Central memory CD4-positive, alpha-beta T cell (primary cell): ENCODE measurements at regions not wholly inside any gene's neighbourhood (a gene's known extent, or its start where the extent isn't known, plus 50 kb on each side); places are given as distances from the start of the nearest gene placed in this dataset.
"Not testable (repeated sequence)": the region's sequence is repeated elsewhere in the genome, so short reads cannot be mapped to it uniquely, and the experiment has no call there.

Experiments used
- DNase-seq: peaks from one replicate; pipeline ENCODE4 v3.0.0; 2022

DNA sequence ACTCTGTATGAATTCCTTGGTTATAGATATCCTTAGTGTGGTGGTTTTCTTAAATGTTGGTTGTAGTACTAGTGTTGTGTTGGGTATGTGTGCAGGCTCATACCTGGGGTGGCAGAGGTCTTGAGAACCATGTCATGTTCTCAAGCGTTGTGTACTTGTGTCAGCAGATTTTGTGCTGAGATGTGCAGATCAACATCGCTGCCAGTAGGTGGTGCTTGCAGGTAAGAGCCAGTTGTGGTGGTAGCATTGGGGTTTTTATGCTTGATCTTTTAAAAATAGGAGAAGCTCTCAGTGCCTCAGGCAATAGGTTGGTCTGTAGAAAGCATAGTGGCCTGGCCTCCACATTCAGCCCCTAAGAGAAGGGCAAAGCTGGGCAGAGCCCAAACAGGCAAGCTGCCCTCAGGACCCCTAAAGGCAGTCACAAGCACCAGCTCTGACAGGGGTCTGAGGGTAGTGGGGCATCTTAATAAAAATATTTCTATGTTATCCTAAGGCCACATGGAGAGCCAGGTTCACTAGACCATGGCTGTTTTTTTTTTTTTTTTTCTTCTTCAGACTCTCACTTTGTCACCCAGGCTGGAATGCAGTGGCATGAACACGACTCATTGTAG is 164.0 kb downstream of the IL20RB start:
- DNase-seq: no peak

DNA sequence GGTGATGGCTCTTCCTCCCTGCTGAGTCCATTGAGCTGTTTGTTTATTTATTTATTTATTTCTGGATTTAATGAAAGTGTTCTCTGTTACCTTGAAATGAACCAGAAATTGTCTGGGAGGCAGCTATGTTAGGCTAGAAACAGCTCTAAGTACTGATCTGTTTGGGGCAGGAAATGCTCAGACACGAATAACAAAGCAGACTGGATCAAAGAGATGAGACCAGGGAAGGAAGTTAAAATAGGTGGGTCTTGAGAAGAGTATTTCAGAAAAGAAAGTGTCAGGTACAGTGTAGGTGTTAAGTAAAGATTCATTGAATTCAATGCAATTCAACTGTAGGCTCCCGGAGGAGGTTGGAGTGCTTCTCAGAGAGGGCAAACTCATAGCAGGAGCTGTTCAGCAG is 173.3 kb downstream of the IL20RB start:
- DNase-seq: no peak

DNA sequence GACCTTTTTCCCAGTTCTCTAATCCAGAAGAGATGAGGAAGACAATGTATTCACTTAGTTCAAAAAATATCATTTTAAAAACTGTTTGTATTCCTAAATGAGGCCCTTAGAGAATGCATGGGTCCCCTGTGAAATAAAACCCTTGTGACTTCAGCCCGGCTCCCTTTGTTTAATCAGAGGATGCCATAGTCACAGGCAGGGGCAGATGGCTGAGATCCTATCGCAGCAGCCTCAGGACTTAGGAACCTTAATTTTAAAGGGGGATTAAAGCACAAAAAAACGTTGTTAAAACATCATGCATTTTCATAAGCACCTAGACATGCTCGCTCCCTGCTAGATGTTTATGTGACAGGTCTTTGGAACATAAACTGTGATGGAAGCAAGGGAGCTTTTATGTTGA is 176.6 kb downstream of the IL20RB start:
- DNase-seq: no peak

DNA sequence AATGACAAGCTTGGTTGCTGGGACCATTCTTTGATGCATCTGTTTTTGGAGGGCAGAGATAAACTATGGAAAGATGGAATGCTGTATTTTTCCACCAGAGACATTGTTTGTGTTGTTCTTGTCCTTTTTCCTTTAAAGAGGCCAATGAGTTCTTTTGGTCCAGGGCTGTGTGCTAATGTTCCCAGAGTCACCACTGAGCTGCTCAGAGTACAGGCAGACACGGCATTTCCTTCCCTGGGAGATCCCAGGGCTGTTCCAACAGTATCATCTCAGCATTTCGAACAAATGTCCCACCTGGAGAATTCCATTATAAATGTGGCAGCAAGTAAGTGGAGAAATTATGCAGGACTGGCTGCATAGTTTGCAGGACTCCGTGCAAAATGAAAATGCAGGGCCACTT is 190.6 kb downstream of the IL20RB start:
- DNase-seq: no peak

DNA sequence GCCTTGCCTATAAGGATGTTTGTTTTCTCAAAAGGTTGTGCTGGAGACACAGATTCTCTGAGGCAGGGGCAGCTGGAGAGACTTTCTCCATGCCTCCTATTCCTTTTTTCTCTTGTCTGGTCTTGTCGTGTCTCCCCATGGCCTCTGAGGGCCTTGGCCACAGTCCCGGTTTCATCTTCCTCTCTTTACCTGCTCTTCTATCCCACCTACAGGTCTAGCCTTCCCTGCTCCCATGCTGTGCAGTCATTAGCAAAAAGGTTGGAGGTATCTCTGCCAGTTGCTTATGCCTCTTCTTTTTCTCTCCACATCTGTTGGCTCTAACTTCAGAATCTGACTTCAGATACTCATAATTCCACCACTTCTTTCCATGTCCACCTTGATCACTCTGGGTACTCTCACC is 191.1 kb downstream of the IL20RB start:
- no peak for DNase-seq

DNA sequence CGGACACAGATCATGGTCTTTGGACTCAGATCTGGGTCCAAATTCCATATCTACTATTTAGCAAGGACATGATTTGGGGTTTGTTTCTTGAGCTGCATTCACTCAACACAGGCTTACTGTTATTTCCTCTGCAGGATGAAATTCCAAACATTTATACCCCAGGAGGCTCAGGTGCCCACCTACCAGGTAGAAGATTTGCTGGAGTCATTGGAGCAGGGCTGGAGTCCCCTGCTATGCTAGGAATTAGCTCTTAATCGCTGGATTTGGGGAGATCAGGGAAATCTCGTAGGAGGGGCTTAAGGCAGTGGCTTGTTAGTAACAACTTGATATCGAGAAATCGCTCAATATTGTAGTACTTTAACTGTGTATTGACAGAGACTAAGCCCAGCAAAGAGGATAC is 193.0 kb downstream of the IL20RB start:
- no peak for DNase-seq

DNA sequence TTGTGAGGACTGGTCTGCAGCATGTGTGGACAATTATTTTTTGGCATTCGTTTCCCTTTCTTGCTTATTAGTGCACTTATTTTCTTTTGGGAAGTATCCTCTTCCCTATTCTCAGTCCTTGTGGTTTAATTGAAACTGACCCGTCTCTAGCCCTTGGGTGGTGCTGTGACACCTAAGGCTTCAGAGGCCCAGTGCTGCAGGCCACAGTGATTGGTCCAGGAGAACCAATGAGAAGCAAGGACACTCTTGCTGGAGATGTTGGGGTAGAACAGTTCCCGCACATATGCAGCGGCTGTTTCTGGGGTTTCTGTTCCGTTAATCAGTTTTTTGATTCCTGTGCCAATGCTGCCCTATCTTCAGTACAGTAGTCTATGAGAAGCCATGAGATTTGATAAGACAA is 195.3 kb downstream of the IL20RB start:
- not testable (repeated sequence) for DNase-seq

DNA sequence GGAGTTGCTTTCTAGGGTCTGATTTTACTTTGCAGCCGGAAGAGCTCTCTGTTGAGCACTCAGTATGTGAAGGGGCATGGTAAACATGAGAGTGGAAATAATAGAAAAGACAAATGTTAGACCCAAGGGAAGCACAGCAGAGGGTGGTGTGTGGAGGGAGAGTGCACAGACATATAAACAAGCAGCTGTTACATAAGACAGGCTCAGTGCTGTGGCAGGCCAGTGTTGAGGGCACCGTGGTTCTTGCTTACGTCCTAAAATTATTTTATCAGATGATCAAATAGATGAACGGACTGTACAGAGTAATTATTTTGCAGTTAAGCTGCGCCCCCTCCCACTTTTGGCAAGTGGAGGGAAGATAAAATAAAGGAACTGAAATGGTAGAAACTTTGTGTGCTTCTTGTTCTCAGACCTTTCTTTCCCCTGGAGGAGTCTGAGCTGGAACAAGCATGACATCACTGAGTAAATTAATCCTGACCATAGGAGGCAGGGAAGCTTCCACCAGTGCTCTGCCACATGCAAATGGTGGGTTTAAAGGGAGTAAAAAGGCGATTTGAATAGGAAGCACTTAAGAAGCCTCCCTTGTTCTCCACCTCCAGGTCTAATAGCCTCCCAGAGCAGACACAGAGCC is 205.6 kb downstream of the IL20RB start:
- no peak for DNase-seq

DNA sequence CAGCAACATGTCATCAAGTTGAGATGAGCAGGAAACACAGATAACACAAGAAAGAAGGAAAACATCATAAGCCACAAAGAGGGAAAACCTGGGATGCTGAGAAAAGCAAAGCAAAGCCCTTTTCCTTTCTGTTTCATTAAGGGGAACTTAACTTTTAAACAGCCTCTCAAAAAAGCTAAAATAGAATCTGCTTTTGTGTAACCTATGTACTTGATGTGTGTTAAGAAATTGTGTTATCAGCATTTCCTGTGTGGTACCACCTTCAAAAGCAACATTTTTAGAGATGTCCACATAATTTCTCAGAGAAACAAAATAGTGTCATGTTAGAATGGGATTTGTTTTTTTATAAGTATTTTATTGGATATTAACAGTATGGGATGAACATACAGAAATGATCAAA is 206.2 kb downstream of the IL20RB start:
- DNase-seq: no peak

DNA sequence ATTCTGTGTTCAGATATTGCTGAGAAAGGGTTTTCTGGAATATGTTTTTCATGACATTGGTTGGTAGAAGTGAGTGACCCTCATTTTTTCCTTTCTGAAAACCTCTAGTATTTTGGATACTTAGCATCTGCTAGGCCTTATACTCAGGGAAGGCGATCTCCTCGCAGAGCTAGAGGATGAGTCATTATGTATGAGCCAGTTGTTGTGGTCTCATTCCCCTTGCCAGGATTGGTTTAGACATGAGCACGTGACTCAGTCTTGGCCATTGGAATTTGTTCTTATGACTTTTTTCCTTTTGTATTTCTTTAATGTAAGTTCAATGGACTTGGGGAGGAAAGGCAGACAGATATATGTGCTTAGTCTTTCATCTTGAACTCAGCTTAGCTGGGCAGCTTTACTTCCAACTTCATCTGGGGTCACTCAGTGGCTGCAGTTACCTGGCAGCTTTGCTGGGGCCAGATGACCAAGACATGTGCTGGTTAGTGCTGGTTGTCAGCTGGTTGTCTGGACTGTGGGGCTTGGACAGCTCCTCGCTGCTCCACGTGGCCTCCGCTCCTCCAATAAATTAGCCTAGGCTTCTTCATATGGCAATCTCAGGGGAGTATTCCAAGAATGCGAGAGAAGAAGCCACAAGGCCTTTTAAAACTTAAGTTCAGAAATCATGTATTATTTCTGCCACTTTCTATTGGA is 207.5 kb downstream of the IL20RB start:
- DNase-seq: no peak

DNA sequence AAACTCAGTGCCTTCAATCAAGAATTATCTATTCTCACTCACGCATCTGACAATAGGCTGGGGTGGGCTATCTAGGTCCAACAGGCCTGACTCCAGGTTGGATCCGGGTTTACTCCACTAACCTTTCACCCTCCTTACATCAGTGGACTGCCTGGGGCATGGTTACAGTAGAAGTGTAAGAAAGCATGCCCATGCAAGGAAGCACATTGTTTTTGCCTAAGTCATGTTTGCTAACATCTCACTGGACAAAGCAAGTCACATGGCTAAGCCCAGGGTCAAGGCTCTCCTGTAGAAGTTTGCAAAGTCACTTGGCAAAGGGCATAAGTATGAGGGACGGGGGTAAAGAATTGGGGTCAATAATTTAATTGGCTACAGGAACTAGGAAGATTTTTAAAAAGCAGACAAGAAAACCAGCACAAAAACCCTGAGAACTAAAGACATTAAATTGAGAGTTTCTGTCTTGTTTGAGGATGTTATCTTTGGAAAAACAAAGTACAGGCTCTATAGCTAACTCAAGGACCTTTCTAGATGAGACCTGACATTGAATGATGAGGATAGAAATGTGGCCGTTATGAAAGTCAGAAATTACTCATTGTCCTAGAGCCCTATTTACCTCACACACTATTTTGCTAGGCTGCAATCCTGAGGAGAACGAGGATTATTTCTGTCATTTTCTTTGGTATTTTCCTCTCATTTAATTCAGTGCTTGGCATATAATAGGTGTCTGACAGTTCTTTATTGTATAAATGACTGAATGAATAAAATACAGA is 214.2 kb downstream of the IL20RB start:
- DNase-seq: no peak

DNA sequence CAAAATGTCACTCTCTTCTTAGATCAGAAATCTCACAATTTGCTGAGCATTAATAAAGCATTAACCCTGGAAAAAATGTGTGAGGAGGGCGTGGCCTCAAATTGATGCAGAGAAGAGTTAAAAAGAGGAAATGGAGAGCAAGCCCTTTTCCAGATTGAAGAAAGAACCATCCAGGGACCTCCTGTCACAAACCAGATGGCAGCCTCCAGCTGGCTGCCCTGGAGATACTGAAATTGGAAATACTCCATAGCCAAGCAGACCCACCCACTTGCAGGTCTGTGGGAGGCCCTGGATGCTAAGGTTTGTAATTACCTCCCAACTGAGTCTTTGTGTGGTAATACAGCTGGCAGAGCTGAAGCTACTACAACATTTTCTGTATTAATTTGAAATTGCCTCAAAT is 214.9 kb downstream of the IL20RB start:
- no peak for DNase-seq

DNA sequence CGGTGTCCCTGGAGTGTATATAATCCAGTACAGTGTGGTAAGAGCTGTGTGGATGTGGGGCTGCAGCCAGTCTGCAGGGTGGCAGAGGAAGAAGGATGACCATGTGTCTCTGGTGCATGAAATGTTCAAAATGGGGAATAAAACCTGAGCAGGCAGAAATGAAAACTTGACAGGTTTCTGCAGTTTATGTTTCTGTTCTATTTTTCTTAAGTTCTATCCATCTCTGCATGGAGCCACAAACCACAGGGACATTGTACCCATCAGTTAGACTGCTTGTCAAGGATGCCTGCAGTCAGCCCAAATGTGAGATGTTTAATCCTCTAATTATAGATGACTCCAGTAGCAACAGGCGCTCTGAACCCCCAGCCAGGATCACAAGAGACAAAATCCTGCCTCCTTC is 216.7 kb downstream of the IL20RB start:
- DNase-seq: no peak

DNA sequence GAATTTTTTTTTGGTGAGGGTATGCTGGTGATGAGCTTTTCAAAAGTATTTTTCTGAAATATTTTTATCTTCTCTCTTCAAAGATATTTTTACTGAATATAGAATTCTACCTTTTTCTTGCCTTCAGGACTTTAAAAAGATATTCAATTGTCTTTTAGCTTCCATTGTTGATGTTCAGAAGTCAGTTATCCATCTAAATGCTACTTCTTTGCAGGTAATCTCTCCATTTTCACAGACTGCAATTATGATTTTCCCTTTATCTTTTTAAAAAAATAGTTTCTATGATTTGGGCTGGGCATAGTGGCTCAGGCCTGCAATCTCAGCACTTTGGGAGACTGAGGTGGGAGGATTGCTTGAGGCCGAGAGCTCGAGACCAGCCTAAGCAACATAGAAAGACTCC is 222.4 kb downstream of the IL20RB start:
- DNase-seq: no peak

DNA sequence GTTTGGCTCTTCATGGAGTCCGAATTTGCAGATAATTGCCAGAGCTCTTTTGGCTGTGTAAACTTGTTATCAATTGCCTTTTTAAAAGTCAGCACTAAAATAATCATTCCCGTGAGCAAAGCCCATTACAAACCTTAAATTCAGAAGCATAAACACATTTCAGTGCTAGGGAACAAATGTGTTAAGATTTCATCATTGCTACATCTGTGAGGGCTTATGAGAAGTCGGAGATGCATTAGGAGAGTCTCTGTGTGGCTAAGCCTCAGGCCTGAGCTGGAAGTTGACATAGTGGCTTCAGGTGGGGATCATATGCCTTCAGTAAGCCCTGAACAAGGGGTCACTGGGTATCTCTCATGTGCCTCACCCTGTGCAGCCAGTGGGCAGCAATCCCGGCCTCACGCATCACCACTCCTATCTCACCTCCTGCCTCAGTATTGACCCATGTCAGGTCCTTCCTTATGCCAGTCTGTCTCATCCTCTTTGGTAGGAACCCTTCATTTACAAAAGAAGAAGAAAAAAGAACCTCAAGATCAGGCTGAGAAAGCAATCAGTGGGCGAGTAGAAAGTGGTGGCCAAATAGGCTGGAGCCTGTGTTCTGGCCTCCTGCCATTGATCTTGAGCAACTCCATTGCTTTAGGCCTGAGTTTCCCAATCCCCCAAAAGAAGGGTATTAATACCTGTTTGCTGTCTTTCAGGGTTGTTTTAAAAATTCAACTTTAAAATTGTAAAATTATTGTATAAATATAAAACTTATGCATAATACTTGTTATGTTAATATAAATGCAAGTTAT is 233.5 kb downstream of the IL20RB start:
- DNase-seq: no peak

DNA sequence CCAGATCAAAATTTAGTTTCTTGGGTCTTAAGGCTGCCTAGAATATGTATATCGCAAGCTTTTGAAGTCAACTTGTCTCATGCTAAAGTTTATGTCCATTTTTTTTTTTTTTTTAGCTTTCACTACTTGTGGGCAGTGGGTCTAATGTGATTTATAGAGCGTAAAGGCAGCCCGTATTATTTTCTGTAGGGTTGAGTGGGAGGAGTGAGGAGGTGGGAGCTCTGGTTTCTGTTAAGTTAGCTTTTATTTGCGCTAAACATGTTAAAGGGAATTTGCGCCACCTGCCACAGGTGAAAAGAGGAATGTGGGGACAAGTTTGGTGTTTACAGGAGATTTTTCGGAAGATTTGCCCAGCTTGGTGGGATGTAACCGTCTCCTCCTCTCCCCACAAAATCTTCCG is 234.2 kb downstream of the IL20RB start:
- DNase-seq: no peak

DNA sequence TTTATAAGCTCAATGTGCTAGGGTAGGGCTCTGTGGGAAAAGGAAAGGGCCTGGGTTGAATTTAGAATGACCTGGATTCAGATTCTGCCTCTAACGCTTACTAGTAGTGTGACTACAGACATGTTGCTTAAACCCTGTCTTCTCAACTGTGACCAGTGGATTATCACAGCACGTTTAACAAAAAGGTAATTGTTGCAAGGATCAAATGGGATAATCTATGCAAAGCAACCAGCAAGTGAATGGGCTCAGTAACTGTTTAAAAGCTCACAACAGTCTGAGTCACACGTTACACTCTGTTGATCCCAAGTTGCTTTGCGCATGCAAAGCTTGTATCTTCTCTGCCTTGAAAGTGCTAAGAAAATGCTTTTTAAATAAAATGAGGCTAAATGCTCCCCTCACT is 236.5 kb downstream of the IL20RB start:
- no peak for DNase-seq

DNA sequence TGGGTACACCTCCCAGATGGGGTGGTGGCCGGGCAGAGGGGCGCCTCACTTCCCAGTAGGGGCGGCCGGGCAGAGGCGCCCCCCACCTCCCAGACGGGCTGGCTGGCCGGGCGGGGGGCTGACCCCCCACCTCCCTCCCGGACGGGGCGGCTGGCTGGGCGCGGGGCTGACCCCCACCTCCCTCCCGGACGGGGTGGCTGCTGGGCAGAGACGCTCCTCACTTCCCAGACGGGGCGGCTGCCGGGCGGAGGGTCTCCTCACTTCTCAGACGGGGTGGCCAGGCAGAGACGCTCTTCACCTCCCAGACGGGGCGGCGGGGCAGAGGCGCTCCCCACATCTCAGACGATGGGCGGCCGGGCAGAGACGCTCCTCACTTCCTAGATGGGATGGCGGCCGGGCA is 240.6 kb downstream of the IL20RB start:
- not testable (repeated sequence) for DNase-seq

DNA sequence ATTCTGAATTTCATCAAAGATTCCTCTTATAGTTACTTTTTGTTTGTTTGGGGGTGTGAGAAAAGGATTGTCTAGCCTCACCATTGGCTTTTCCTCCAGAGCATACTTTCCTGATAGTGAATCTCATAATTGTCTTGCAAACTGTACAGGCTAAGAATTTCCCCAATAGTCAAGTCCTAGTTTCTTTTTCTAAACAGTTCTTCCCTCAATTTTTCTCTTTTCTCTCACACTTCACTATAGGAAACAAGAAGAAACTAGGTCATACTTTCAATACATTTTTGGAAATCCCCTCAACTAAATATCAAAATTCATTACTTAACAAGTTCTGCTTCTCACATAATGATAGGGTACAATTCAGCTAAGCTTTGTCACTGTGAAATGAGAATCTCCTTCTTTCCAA is 241.9 kb downstream of the IL20RB start:
- no peak for DNase-seq

DNA sequence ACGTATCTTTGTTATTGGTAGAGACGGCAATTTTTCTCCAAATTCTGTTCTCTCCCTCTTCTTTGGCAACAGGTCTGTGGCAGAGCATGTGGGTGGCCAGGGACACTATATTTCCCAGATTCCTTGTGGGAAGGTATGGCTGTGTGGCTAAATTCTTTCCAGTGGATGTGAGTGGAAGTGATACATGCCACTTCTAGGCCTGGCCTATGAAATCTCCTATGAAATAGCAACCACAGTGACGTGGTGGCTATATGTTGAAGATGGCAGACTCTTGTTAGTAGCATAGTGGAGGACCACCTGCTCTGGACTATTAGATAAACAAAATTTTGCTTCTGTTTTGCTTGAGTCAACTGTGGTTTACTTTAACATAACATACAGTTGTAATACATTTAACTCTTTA is 243.3 kb downstream of the IL20RB start:
- DNase-seq: no peak

DNA sequence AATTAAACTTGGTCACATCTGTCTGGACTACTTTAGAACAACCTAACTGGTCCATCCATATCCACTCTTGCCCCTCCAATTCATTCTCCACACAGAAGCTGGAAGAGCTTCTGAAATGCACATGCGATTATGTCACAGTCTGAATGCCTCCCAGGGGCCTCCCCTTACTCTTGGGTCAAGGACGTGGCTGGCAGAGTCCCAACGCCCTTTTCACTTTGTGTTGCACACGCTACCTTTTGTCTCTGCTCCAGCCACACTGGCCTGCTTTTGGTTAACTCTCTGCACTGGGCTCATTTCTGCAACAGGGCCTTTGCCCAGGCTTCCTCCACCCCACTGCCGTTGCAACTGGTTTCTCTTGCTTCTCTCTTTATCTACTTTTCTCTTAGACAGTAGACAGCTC is 245.2 kb downstream of the IL20RB start:
- DNase-seq: no peak

DNA sequence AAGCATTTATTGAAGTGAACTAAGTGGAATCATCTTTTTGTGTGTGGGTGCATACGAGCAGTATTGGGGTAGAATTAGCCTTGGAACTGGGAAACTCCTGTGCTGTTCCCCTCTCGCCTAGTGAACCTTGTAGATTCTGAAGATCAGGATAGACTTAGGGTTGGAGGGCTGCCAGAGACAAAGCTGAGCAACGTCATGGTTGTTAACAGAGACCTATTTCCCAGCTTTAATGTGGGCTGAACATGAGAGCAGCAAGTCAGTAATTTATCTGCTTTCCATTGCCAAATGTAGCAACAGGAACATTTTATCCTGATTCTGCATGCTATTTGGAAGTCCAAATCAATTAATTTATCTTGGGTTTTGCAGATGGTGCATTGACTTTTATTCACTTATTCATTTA is 246.6 kb downstream of the IL20RB start:
- DNase-seq: no peak
